DMS53 treated with DMSO at 0.1 percent for 48 hours (cell line): ENCODE measurements at regions not wholly inside any gene's neighbourhood (a gene's known extent, or its start where the extent isn't known, plus 50 kb on each side); places are given as distances from the start of the nearest gene placed in this dataset.
"Not testable (repeated sequence)": the region's sequence is repeated elsewhere in the genome, so short reads cannot be mapped to it uniquely, and the experiment has no call there.

ENCODE experiments used
- DNase-seq: peaks from one replicate; lab custom pipeline; 2025; ENCODE audit not compliant: unreplicated experiment; lab: John Stamatoyannopoulos, UW

DNA sequence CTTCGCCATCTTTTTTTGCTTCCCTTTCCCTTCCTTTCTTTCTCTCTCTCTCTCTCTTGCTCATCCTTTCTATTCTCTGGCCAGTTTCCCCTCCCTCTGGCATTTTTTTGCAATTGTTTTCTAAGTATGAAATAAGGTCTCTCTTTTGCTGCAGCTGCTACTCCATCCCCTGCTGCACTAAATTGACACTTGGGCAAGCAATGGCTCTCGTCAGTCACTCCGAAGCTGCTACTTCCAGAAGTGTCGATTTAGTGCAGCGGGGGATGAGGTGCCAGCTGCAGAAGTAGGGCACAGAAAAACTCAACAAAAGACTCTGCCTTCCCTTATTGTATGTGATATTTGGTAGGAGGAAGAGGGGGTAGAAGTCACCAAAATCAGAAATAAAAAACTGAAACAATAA lies 642.3 kb downstream of the RWDD3 start:
- DNase-seq = no peak

DNA sequence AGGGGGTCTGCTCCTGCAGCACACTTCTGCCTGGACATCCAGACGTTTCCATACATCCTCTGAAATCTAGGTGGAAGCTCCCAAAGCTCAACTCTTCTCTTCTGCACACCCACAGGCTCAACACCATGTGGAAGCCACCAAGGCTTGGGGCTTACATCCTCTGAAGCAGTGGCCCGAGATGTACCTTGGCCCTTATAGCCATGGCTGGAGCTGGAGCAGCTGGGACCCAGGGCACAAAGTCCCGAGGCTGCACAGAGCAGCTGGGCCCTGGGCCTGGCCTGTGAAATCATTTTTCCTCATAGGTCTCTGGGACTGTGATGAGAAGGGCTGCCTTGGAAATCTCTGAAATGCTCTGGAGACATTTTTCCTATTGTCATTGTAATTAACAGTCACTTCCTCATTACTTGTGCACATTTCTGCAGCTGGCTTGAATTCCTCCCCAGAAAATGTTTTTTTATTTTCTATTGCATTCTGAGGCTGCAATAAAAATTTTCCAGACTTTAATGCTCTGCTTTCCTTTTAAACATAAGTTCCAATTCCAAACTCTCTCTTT lies 645.6 kb downstream of the RWDD3 start:
- no peak for DNase-seq

- DNase-seq = peak; percentile 47
Observed at GRCh38 chr1:95888941-95889390, 655.0 kb downstream of the RWDD3 start.

DNA sequence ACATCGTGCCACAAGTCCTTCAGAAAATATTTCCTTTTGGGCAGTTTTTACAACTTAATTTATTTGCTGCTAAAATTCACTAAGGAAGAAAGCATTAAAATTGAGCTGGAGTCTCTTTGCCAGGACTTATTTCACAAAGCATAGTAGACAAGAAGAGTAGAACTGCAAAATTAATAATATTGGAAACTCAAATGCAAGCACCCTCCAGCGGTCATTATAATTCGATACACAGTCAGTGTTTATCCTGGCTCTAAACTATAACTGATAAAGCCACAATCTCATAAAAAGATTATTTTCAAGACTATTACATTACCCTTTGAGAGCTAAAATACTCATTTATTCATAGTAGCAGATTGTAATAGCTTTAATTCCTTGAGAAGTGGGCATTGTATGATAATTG lies 655.4 kb downstream of the RWDD3 start:
- no peak for DNase-seq

DNA sequence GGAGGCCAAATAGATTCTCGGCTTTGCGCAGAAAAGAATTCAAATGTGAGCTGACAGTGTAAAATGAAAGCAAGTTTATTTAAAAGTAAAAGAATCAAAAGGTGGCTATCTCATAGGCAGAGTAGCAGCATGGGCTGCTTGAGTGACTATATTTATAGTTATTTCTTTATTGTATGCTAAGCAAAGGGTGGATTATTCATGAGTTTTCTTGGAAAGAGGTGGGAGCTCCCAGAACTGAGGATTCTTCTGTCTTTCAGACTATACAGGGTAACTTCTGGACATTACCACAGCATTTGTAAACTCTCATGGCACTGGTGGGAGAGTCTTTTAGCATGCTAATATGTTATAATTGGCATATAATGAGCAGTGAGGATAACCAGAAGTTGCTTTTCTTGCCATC lies 659.9 kb downstream of the RWDD3 start:
- no peak for DNase-seq

DNA sequence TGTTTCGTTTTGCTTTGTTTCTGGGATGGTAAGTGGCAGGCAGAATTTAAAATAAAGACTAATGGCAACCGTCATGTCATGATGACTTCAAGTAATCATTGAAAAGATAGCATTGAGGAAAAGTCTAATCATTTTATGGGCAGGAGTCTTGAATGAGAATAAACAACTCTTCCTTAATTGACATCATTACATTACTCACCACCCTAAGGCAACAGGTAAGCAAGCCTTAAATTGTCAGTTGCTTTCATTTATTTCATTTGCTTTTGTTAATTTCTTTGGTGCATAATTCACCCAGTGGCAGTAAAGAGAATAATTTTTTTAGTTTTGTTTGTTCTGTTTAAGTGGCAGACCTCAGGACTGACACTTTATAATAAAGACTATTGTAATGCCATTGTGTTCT lies 669.0 kb downstream of the RWDD3 start:
- no peak for DNase-seq

DNA sequence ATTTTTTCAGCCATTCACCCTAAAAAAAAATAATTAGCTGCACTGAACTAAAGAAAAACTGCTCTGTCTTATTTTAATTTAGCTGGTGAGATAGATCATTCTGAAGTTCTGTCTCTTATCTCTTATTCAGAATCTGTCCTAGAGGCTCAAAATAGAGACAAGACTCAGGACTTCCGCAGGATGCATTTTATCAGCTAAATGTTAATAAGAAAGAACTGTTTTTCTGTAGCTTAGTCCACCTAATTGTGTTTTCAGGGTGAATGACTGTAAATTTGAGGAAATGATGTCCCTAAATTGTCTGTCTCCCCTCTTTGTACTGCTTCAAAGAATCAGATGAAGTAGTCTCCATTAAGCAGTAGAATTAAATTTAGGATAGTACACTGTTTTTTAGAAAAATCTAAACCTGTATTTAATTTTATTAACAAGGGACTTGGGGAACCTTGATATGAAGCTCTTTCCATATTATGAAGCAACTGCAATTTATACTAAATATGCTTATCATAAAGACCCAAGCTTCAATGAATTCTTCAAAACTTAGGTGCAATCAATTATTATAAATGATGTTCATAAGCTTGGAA lies 671.9 kb downstream of the RWDD3 start:
- DNase-seq = no peak

DNA sequence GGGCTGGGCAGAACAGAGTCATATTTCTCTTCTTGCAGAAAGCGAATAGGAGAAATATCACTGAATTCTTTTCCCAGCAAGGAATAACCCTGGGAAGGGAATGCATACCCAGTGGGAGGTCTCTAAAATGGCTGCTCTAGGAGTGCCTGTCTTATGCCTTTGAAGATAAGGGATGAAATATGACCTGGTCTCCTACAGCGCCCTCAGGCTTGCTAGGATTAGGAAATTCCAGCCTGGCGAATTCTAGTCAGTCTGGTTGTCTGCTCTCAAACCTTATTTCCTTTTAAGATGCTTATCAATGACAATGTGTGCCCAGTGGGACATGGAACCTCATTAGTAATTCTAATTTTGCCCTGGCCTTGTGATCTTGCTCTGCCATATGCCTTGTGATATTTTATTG lies 677.7 kb downstream of the RWDD3 start:
- DNase-seq = not testable (repeated sequence)

GRCh38 chr1:95916616-95917015 lies 682.6 kb downstream of the RWDD3 start:
- peak; percentile 34 for DNase-seq

DNA sequence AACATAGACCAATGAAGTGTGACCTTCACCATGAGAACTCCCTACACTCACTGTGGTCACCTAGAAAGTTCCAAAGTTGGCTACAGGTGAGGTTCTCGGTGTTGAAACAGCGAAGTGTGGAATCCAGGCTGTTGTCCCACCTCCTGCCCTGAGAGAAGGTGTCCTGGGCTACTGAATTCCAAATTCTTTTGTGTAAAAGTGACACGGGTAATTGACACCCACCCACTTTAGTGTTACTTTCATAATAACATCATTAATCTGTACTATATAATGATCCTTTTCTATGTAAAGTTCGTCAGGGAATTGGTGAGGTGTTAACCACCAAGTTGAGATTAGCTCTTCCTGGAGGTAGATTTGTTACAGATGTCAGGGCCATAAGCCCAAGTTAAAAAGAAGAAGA lies 690.7 kb downstream of the RWDD3 start:
- DNase-seq = no peak

- no peak for DNase-seq
Observed at GRCh38 chr1:95926331-95926730, 692.3 kb downstream of the RWDD3 start.

- DNase-seq = no peak
Observed at GRCh38 chr1:95927061-95927460, 693.1 kb downstream of the RWDD3 start.

GRCh38 chr1:95935719-95936118 lies 701.7 kb downstream of the RWDD3 start:
- no peak for DNase-seq

DNA sequence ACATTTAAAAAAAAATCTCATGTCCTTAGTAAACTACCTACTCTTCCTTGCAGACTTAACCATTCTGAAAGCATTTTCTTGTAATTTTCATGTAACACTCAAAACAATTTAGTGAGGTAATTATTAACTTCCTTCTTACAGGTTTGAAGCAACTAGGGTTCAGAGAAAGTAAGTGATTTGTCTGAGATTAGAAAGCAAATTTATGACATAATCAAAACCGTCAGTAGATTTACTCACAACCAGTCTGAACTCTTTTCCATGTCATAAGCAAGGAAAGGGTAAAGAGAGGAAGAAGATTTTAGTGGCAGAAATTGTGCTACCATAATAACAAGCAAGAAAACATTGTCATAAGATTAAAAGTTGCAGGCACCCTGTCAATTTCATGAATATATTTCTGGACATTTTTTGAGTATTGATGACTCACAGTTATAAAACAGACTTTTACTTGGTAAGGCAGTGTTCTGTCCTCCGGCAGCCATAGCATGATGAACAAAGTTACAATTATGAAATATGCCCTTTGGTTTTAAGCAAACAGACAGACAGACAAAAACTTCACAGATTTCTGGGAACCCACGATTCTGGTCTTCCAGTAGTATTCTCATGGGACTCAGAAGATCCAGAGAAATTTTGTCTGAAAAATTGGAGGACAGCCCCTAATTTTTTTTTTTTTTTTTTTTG lies 707.2 kb downstream of the RWDD3 start:
- no peak for DNase-seq

DNA sequence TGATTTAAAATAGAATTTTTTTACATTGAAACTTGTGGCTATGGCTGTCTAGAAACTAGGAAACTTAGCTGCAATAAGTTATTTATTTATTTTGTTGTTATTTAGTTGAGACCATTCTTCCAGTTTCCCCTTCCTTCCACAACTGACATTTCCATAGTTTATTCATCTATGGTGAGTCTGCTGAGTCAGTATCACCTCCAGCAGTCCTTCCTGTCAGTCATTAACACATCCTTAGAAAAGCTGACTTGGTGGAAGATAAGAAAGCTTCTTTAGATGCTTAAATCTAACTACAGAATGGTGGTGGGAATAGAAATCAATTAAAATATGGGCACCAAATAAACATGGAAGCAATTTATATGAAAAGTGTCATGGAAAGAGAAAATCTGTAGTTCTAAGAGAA lies 714.0 kb downstream of the RWDD3 start:
- no peak for DNase-seq

GRCh38 chr1:95951371-95952102 lies 717.5 kb downstream of the RWDD3 start:
- DNase-seq = no peak

DNA sequence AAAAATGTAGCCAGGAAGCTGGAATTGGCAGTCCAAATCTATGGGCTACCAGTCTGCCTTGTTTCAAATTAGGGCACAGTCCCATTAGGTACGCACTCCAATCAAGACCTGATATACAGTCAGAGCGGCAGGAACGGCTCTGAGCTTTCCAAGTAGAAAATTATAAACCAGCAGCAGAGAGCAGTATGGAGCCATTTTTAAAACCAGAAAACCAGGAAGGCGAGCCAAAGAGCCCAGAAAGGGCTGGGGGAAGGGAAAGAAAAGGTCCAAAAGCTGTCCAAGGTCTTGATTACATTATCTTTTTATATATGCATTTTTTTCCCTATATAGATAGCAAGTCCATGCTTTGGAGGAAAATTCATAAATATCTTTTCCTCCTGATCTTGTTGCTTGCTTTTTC lies 719.0 kb downstream of the RWDD3 start:
- DNase-seq = peak; percentile 12

DNA sequence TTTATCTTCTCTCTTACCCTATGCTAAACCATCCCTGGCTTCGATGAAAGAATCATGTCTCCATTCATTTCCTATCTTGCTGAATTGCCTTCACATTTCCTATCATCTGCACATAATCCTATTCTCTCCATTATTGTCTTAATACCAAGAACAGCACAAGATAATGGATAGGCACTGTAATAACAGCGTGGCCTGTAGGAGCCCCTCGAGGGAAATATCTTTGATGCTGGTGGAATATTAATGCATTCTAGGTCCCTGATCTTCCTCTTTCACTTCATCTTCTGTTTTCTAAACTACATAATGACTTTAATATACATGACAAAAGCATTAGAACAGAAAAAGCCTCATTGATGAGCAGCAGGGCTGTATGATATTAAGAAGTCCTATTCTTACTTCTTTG lies 720.6 kb downstream of the RWDD3 start:
- DNase-seq = no peak

DNA sequence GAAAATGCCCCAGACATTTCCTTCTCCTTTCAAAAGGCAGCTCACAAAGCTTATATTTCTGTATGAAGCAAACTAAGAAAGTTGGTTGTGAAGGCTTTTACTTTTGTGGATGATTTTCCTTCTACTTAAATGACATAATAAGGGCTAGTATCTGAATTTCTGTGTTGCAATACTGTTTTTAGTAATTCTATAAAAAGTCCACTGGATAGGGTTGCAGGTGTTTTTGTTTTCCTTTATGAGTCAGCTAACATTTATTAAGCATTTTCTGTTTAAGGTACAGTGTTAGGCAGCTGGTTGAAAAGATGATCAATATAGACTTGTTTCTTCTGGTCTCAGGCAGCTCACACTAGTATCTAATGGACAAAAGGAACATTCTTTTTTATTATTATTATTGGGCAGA lies 722.2 kb downstream of the RWDD3 start:
- DNase-seq = no peak

GRCh38 chr1:95957748-95958147 lies 723.7 kb downstream of the RWDD3 start:
- DNase-seq = no peak

DNA sequence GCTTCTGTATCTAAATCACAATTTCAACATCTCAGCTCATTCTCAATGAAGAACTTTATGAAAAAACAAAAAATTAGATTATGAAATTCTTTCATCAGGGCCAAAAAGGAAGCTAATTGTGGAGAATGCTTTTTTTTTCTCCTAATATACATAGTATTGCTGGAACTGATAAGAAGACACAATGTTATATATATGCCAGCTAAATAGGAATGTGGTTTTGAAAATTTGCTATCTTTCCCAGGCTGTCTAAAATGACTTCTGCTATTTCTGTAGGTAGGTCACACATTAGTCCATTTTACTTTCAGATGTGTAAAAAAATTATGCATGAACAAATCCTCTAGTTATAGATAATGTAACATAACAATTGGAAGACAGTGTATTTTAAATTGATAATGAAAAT lies 732.9 kb downstream of the RWDD3 start:
- DNase-seq = no peak

DNA sequence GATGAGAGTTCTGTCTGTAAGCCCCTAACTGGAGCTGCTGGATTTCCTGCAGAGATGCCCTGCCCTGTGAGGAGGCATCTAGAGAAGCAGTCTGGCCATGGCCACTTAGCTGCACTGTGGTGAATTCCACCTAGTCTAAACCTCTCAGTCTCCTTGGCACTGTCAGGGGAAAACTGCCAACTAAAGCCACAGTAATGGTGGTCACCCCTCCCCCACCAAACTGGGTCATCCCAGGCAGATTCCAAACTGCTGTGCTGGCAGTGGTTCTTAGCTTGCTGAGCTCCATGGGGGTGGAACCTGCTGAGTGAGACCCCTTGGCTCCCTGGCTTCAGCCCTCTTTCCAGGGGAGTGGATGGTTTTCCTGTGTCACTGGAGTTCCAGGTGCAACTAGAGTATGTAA lies 740.6 kb downstream of the RWDD3 start:
- DNase-seq = no peak
